Loucy (cell line): ENCODE measurements at regions not wholly inside any gene's neighbourhood (a gene's known extent, or its start where the extent isn't known, plus 50 kb on each side); places are given as distances from the start of the nearest gene placed in this dataset.

Experiments
- H2AFZ ChIP-seq: fragments of 200-600 bp; sonication (generic); 2 replicates; pipeline ENCODE4 v1.6.0; 2016; ENCODE audit warnings: antibody characterized with exemption, mild to moderate bottlenecking, low read length, moderate library complexity
- H3F3A ChIP-seq: fragments of 200-600 bp; 2 replicates; pipeline ENCODE4 v1.6.0; 2016; ENCODE audit warnings: antibody characterized with exemption, low read depth, mild to moderate bottlenecking
- H3K27me3 ChIP-seq: fragments of 200-600 bp; sonication (generic); 2 replicates; pipeline ENCODE4 v1.6.1; 2014; ENCODE audit warnings: low read length, mild to moderate bottlenecking; ENCODE audit not compliant: insufficient read depth, poor library complexity, severe bottlenecking
- H3K36me3 ChIP-seq: fragments of 200-600 bp; sonication (generic); 2 replicates; pipeline ENCODE4 v1.6.1; 2016; ENCODE audit warnings: low read length; ENCODE audit not compliant: insufficient read depth
- H3K4me1 ChIP-seq: fragments of 200-600 bp; sonication (generic); 2 replicates; pipeline ENCODE4 v1.5.1; 2014; ENCODE audit warnings: low read length, mild to moderate bottlenecking; ENCODE audit not compliant: insufficient read depth, poor library complexity, severe bottlenecking
- H3K4me2 ChIP-seq: fragments of 200-600 bp; sonication (generic); 2 replicates; pipeline ENCODE4 v1.6.0; 2014; ENCODE audit warnings: antibody characterized with exemption, low read length, low read depth, mild to moderate bottlenecking; ENCODE audit not compliant: poor library complexity, severe bottlenecking
- H3K4me3 ChIP-seq: fragments of 200-600 bp; sonication (generic); 2 replicates; pipeline ENCODE4 v1.5.1; 2014; ENCODE audit warnings: low read length, mild to moderate bottlenecking, mixed read lengths; ENCODE audit not compliant: poor library complexity, severe bottlenecking
- H3K79me2 ChIP-seq: fragments of 200-600 bp; sonication (generic); 2 replicates; pipeline ENCODE4 v1.6.1; 2014; ENCODE audit warnings: low read length; ENCODE audit not compliant: insufficient read depth
- H3K9ac ChIP-seq: fragments of 200-600 bp; sonication (generic); 2 replicates; pipeline ENCODE4 v1.6.0; 2014; ENCODE audit warnings: mild to moderate bottlenecking, low read depth, low read length, moderate library complexity; ENCODE audit not compliant: poor library complexity, severe bottlenecking
- H3K9me2 ChIP-seq: fragments of 200-600 bp; sonication (generic); replicated peaks from 2 replicates; pipeline ENCODE4 v1.6.1; 2016; ENCODE audit warnings: low read depth, low read length, mixed read lengths
- H3K9me3 ChIP-seq: fragments of 200-600 bp; sonication (generic); 2 replicates; pipeline ENCODE4 v1.6.1; 2014; ENCODE audit warnings: mild to moderate bottlenecking, antibody characterized with exemption, low read length, low read depth; ENCODE audit not compliant: insufficient read depth
- H4K20me1 ChIP-seq: fragments of 200-600 bp; sonication (generic); 2 replicates; pipeline ENCODE4 v1.6.0; 2014; ENCODE audit warnings: antibody characterized with exemption, low read length, mild to moderate bottlenecking; ENCODE audit not compliant: insufficient read depth, poor library complexity, severe bottlenecking
- EZH2phosphoT487 ChIP-seq: fragments of 200-600 bp; IDR thresholded peaks from 2 replicates; pipeline ENCODE4 v1.6.1; 2018; ENCODE audit warnings: antibody characterized with exemption, mild to moderate bottlenecking, moderate library complexity, borderline replicate concordance
- TF ChIP-seq, protein P1 (sequence below): fragments of 200-600 bp; sonication (generic); conservative IDR thresholded peaks from 2 replicates; pipeline ENCODE4 v1.5.1; 2014; ENCODE audit warnings: mild to moderate bottlenecking, antibody characterized with exemption, low read length

DNA sequence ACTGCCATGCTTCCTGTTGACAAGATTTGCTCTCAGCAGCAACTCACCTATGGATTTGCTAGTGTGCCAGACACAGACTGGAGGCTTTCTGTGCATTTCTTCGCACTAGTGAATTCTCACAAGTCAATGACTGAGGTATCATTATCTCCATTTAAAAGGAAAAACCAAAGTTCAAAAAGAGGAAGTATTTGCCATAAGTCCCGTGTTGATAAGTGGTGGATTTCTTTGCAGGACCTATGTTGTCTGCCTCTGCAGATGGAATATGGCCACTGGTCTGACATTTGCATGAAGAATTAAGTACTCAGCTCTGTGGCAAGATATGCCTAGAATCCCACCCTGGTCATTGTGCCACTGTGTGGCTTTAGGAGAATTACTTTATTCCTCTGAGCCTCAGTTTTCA, 299.6 kb downstream of the PAX3 start:
- H3K9ac ChIP-seq, result no peak overlapping the region
- no peaks in the 10 kb centered on the region for H4K20me1 ChIP-seq
- no peak overlapping the region for H3K4me2 ChIP-seq
- H3K27me3 ChIP-seq, result no peaks in the 10 kb centered on the region
- no peak overlapping the region for H2AFZ ChIP-seq
- no peaks in the 10 kb centered on the region for H3K36me3 ChIP-seq
- TF ChIP-seq, protein P1, sequence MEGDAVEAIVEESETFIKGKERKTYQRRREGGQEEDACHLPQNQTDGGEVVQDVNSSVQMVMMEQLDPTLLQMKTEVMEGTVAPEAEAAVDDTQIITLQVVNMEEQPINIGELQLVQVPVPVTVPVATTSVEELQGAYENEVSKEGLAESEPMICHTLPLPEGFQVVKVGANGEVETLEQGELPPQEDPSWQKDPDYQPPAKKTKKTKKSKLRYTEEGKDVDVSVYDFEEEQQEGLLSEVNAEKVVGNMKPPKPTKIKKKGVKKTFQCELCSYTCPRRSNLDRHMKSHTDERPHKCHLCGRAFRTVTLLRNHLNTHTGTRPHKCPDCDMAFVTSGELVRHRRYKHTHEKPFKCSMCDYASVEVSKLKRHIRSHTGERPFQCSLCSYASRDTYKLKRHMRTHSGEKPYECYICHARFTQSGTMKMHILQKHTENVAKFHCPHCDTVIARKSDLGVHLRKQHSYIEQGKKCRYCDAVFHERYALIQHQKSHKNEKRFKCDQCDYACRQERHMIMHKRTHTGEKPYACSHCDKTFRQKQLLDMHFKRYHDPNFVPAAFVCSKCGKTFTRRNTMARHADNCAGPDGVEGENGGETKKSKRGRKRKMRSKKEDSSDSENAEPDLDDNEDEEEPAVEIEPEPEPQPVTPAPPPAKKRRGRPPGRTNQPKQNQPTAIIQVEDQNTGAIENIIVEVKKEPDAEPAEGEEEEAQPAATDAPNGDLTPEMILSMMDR, result no peak
- no peak for TF ChIP-seq EZH2phosphoT487
- no peaks in the 10 kb centered on the region for H3K79me2 ChIP-seq
- no peaks in the 10 kb centered on the region for H3K4me1 ChIP-seq
- no peaks in the 10 kb centered on the region for H3F3A ChIP-seq
- no peak overlapping the region for H3K4me3 ChIP-seq
- H3K9me2 ChIP-seq, result no peaks in the 10 kb centered on the region
- no peaks in the 10 kb centered on the region for H3K9me3 ChIP-seq

DNA sequence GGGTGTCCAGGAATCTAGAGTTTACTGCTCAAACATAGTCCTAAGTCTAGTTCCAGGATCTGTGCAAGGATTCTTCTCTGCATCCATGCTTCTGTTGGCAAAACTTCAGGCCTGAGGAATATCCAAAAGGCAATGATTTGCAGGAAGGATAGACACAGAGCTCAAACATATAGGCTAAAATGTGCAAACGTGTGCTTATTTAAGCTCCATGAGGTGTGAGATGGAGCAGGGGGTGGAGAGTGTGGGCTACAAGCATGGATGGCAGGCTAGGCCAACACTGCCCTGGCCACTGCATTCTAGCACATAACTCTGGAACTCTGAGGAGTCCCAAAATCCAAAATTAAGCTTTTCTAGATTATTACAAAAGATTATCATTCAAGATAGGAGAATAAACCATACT, 301.1 kb downstream of the PAX3 start:
- Histone ChIP-seq H3K9ac (no peak overlapping the region), H3K27me3 (no peaks in the 10 kb centered on the region), H3F3A (no peaks in the 10 kb centered on the region), H3K4me3 (no peak overlapping the region), H3K4me2 (no peak overlapping the region), H4K20me1 (no peaks in the 10 kb centered on the region), H3K4me1 (no peaks in the 10 kb centered on the region), H3K36me3 (no peaks in the 10 kb centered on the region), H3K9me3 (no peaks in the 10 kb centered on the region), H3K79me2 (no peaks in the 10 kb centered on the region), H2AFZ (no peak overlapping the region), H3K9me2 (no peaks in the 10 kb centered on the region)
- TF ChIP-seq, protein P1, result no peak
- no peak for TF ChIP-seq EZH2phosphoT487

DNA sequence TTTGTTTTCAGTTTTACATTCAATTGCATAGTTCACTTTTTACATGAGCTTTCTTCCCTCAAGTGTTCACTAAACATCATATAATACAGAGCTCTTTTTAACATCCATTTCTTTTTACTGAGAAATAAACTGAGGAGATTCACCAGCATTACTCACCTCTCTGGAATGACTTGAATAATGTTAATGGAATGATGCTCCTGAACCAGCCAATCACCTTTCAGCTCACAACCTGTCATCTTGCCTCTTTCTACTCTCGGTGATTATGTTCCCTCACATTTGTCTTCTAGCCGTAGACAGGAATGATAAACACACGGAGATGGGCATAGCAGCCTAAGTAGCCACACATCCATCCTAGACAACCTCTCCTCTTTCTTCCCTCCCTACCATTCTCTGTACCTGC, 301.7 kb downstream of the PAX3 start:
- H2AFZ ChIP-seq, result no peak overlapping the region
- H3K27me3 ChIP-seq, result no peaks in the 10 kb centered on the region
- H3F3A ChIP-seq, result no peaks in the 10 kb centered on the region
- no peak overlapping the region for H3K4me3 ChIP-seq
- H3K4me1 ChIP-seq, result no peaks in the 10 kb centered on the region
- H3K79me2 ChIP-seq, result no peaks in the 10 kb centered on the region
- no peaks in the 10 kb centered on the region for H3K36me3 ChIP-seq
- no peak overlapping the region for H3K4me2 ChIP-seq
- TF ChIP-seq EZH2phosphoT487, result no peak
- TF ChIP-seq, protein P1, result no peak
- H3K9me3 ChIP-seq, result no peaks in the 10 kb centered on the region
- H3K9ac ChIP-seq, result no peak overlapping the region
- no peaks in the 10 kb centered on the region for H3K9me2 ChIP-seq
- no peaks in the 10 kb centered on the region for H4K20me1 ChIP-seq
